H9 (cell line): ENCODE measurements at regions not wholly inside any gene's neighbourhood (a gene's known extent, or its start where the extent isn't known, plus 50 kb on each side); places are given as distances from the start of the nearest gene placed in this dataset.

ENCODE experiments used
- DNase-seq: peaks from one replicate; pipeline ENCODE4 v3.0.0-alpha.2; 2017
- H2AFZ ChIP-seq: one replicate; pipeline ENCODE4 v1.6.1; 2013; ENCODE audit warnings: mild to moderate bottlenecking, low read length, control low read depth, moderate library complexity
- H2AK5ac ChIP-seq: 2 replicates; pipeline ENCODE4 v1.6.1; 2013; ENCODE audit warnings: low read length, control low read depth, mixed read lengths; ENCODE audit not compliant: insufficient read length
- H2BK120ac ChIP-seq: one replicate; pipeline ENCODE4 v1.6.1; 2013; ENCODE audit warnings: low read depth, mild to moderate bottlenecking, low read length, control low read depth, inconsistent platforms; ENCODE audit not compliant: poor library complexity, severe bottlenecking
- H2BK12ac ChIP-seq: 2 replicates; pipeline ENCODE4 v1.6.1; 2013; ENCODE audit warnings: low read length, control low read depth, mixed read lengths, low read depth; ENCODE audit not compliant: insufficient read length
- H2BK15ac ChIP-seq: 2 replicates; pipeline ENCODE4 v1.6.1; 2013; ENCODE audit warnings: low read depth, low read length, control low read depth
- H2BK20ac ChIP-seq: one replicate; pipeline ENCODE4 v1.6.1; 2013; ENCODE audit warnings: low read depth, mild to moderate bottlenecking, low read length, control low read depth, inconsistent platforms; ENCODE audit not compliant: poor library complexity, severe bottlenecking
- H2BK5ac ChIP-seq: 2 replicates; pipeline ENCODE4 v1.6.1; 2013; ENCODE audit warnings: low read length, control low read depth, mixed read lengths; ENCODE audit not compliant: insufficient read length
- H3K14ac ChIP-seq: 2 replicates; pipeline ENCODE4 v1.6.1; 2013; ENCODE audit warnings: low read length, control low read depth; ENCODE audit not compliant: insufficient read depth
- H3K18ac ChIP-seq: 2 replicates; pipeline ENCODE4 v1.6.1; 2013; ENCODE audit warnings: low read depth, mild to moderate bottlenecking, mixed read lengths, low read length, control low read depth; ENCODE audit not compliant: insufficient read length
- H3K23ac ChIP-seq: 2 replicates; pipeline ENCODE4 v1.6.1; 2013; ENCODE audit warnings: low read length, control low read depth, mixed read lengths, low read depth; ENCODE audit not compliant: insufficient read length
- H3K23me2 ChIP-seq: 2 replicates; pipeline ENCODE4 v1.6.1; 2013; ENCODE audit warnings: low read depth, mild to moderate bottlenecking, mixed read lengths, low read length, control low read depth; ENCODE audit not compliant: insufficient read length, poor library complexity, severe bottlenecking
- H3K27ac ChIP-seq: 2 replicates; pipeline ENCODE4 v1.5.1; 2013; ENCODE audit warnings: low read length, control low read depth, mixed read lengths, low read depth; ENCODE audit not compliant: insufficient read length
- H3K27me3 ChIP-seq: 2 replicates; pipeline ENCODE4 v1.6.1; 2013; ENCODE audit warnings: low read length, control low read depth, inconsistent platforms; ENCODE audit not compliant: insufficient read depth
- H3K4ac ChIP-seq: 2 replicates; pipeline ENCODE4 v1.6.1; 2013; ENCODE audit warnings: low read depth, mild to moderate bottlenecking, control low read depth, inconsistent platforms, low read length, moderate library complexity
- H3K4me1 ChIP-seq: 2 replicates; pipeline ENCODE4 v1.6.1; 2013; ENCODE audit warnings: low read length, control low read depth, inconsistent platforms; ENCODE audit not compliant: insufficient read depth
- H3K4me2 ChIP-seq: 2 replicates; pipeline ENCODE4 v1.6.1; 2013; ENCODE audit warnings: low read length, control low read depth, mixed read lengths; ENCODE audit not compliant: insufficient read length, insufficient read depth
- H3K56ac ChIP-seq: 2 replicates; pipeline ENCODE4 v1.6.1; 2013; ENCODE audit warnings: low read depth, mild to moderate bottlenecking, mixed read lengths, low read length, control low read depth; ENCODE audit not compliant: insufficient read length
- H3K79me1 ChIP-seq: 2 replicates; pipeline ENCODE4 v1.6.1; 2013; ENCODE audit warnings: low read depth, mild to moderate bottlenecking, moderate library complexity, low read length, control low read depth, inconsistent platforms; ENCODE audit not compliant: insufficient read depth, poor library complexity, severe bottlenecking
- H3K79me2 ChIP-seq: 2 replicates; pipeline ENCODE4 v1.6.1; 2013; ENCODE audit warnings: low read length, control low read depth, inconsistent platforms; ENCODE audit not compliant: insufficient read depth
- H3K9ac ChIP-seq: 2 replicates; pipeline ENCODE4 v1.6.1; 2013; ENCODE audit warnings: low read length, control low read depth, mixed read lengths; ENCODE audit not compliant: insufficient read length; ENCODE audit errors: extremely low read depth
- H3K9me3 ChIP-seq: one replicate; pipeline ENCODE4 v1.6.1; 2013; ENCODE audit warnings: low read depth, low read length, inconsistent platforms; ENCODE audit not compliant: control insufficient read depth
- H3T11ph ChIP-seq: one replicate; pipeline ENCODE4 v1.6.1; 2013; ENCODE audit warnings: mild to moderate bottlenecking, low read length, control low read depth, inconsistent platforms
- H4K20me1 ChIP-seq: one replicate; pipeline ENCODE4 v1.6.1; 2013; ENCODE audit not compliant: control insufficient read depth, insufficient read length, insufficient read depth
- H4K5ac ChIP-seq: 2 replicates; pipeline ENCODE4 v1.6.1; 2013; ENCODE audit warnings: low read depth, mild to moderate bottlenecking, mixed read lengths, low read length, control low read depth; ENCODE audit not compliant: insufficient read length
- H4K8ac ChIP-seq: replicated peaks from 2 replicates; pipeline ENCODE4 v1.6.1; 2013; ENCODE audit warnings: low read length, control low read depth, mixed read lengths, low read depth; ENCODE audit not compliant: insufficient read length
- H4K91ac ChIP-seq: 2 replicates; pipeline ENCODE4 v1.6.1; 2013; ENCODE audit warnings: low read depth, mild to moderate bottlenecking, moderate library complexity, mixed read lengths, low read length, control low read depth; ENCODE audit not compliant: insufficient read length
- H3K27ac Mint-ChIP-seq, 3 experiments: 2 replicates in 2 of 3; 3 replicates in 1 of 3; pipeline ENCODE4 v1.8.0; 2020 to 2021; ENCODE audit warnings: mixed read lengths in 3 of 3, mild to moderate bottlenecking in 1 of 3, moderate library complexity in 1 of 3
- H3K27me3 Mint-ChIP-seq: 2 replicates; pipeline ENCODE4 v1.8.0; 2021; ENCODE audit warnings: low read depth, mild to moderate bottlenecking, moderate library complexity, mixed read lengths
- H3K36me3 Mint-ChIP-seq, 3 experiments: 2 replicates in 2 of 3; 3 replicates in 1 of 3; pipeline ENCODE4 v1.8.0; 2020 to 2021; ENCODE audit warnings: low read depth in 3 of 3, mixed read lengths in 3 of 3; ENCODE audit not compliant: insufficient read depth in 1 of 3
- H3K4me1 Mint-ChIP-seq, 2 experiments: 2 replicates each; pipeline ENCODE4 v1.8.0; 2020; ENCODE audit warnings: mixed read lengths in 2 of 2
- H3K4me3 Mint-ChIP-seq, 2 experiments: 2 replicates in 1 of 2; 3 replicates in 1 of 2; pipeline ENCODE4 v1.8.0; 2020 to 2021; ENCODE audit warnings: mild to moderate bottlenecking in 2 of 2, mixed read lengths in 2 of 2, moderate library complexity in 1 of 2
- H3K9me3 Mint-ChIP-seq, 2 experiments: 2 replicates in 1 of 2; 3 replicates in 1 of 2; pipeline ENCODE4 v1.8.0; 2020; ENCODE audit warnings: mild to moderate bottlenecking in 2 of 2, mixed read lengths in 2 of 2, moderate library complexity in 1 of 2
- CTCF ChIP-seq: fragments of 200-600 bp; sonication (generic); conservative IDR thresholded peaks from 3 replicates; pipeline ENCODE4 v1.8.0; 2021; ENCODE audit warnings: antibody characterized with exemption, mild to moderate bottlenecking

GRCh38 chr5:89156226-89156625 is 273.2 kb upstream of the MEF2C start:
- Histone ChIP-seq H4K91ac (no peak overlapping the region), H3K4me2 (no peak overlapping the region), H2BK15ac (no peak overlapping the region), H3K18ac (no peak overlapping the region), H3K4me1 (no peaks in the 10 kb centered on the region), H3T11ph (no peak overlapping the region), H3K23ac (no peak overlapping the region), H3K9me3 (no peaks in the 10 kb centered on the region), H2AK5ac (no peak overlapping the region), H3K27ac (no peak overlapping the region), H3K79me1 (no peaks in the 10 kb centered on the region), H3K27me3 (no peaks in the 10 kb centered on the region), H2AFZ (no peak overlapping the region), H3K79me2 (no peaks in the 10 kb centered on the region), H3K14ac (no peak overlapping the region), H3K56ac (no peak overlapping the region), H2BK12ac (no peak overlapping the region), H4K5ac (no peak overlapping the region), H2BK5ac (no peak overlapping the region), H3K4ac (no peak overlapping the region), H4K20me1 (no peaks in the 10 kb centered on the region), H2BK120ac (no peak overlapping the region), H4K8ac (no peak overlapping the region), H3K9ac (no peak overlapping the region), H3K23me2 (no peaks in the 10 kb centered on the region), H2BK20ac (no peak overlapping the region)
- no peaks in the 10 kb centered on the region for H3K36me3 Mint-ChIP-seq
- no peak overlapping the region for H3K27ac Mint-ChIP-seq
- no peak overlapping the region for H3K4me3 Mint-ChIP-seq
- H3K27me3 Mint-ChIP-seq: peaks cover 1% of the 10 kb centered on the region; the same call in 1 of the 2 replicates
- H3K9me3 Mint-ChIP-seq: no peaks in the 10 kb centered on the region
- DNase-seq: no peak
- H3K4me1 Mint-ChIP-seq: no peaks in the 10 kb centered on the region
- TF ChIP-seq CTCF: no peak
